ENCODE measurements at regions not wholly inside any gene's neighbourhood (a gene's known extent, or its start where the extent isn't known, plus 50 kb on each side); places are given as distances from the start of the nearest gene placed in this dataset.

- H3K4me1 ChIP-seq (ENCODE audit: insufficient read depth, low read length, severe bottlenecking), result no peaks in the 10 kb centered on the region
- TF ChIP-seq EZH2 (IDR thresholded peaks at IDR 0.05; ENCODE audit: borderline replicate concordance, low read length), result no peak
- TF ChIP-seq, protein P1, sequence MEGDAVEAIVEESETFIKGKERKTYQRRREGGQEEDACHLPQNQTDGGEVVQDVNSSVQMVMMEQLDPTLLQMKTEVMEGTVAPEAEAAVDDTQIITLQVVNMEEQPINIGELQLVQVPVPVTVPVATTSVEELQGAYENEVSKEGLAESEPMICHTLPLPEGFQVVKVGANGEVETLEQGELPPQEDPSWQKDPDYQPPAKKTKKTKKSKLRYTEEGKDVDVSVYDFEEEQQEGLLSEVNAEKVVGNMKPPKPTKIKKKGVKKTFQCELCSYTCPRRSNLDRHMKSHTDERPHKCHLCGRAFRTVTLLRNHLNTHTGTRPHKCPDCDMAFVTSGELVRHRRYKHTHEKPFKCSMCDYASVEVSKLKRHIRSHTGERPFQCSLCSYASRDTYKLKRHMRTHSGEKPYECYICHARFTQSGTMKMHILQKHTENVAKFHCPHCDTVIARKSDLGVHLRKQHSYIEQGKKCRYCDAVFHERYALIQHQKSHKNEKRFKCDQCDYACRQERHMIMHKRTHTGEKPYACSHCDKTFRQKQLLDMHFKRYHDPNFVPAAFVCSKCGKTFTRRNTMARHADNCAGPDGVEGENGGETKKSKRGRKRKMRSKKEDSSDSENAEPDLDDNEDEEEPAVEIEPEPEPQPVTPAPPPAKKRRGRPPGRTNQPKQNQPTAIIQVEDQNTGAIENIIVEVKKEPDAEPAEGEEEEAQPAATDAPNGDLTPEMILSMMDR (IDR thresholded peaks at IDR 0.05; ENCODE audit: low read length), result no peak
Observed at GRCh38 chr10:130969700-130970099, 341.8 kb downstream of the TCERG1L start.

DNA sequence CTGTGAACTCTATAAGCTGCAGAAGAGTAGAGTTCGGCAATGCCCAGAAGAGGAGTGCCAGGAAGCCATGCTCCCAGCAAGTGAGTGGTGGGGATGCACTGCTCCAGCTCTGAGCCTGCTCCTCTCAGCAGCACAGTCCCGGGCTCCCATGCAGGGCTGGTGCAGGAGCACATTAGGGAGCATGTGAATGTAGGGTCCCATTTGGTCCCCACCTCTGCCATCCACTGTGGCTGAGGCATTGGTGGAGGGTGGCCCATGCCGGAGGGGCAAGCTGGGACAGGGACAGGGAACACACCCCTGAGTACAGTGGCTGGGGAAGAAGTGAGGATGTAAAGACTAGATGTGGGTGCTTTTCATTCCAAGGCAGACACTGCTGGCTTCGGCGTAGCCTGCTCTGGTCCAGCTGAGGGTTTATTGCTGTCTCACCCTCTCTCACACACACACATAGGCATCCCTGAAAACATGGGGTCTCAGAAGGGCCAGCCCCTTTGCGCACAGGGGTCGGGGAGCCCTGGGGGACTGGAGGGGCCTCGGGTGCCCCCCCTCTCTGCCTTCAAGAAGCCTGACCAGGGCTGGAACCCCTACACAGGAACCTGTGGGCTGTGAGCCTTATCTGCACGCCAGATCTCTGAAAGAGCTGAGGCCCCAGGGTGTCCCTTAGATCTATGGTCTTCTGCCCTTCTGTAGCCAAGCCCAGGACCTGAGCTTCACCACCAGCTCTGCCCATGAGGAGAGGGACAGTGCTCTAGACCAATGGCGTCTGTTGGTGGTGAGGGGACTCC, 341.0 kb downstream of the TCERG1L start:
- H3K27ac ChIP-seq (ENCODE audit: low read depth, low read length, poor library complexity, severe bottlenecking), result no peak overlapping the region
- no peaks in the 10 kb centered on the region for H3K27me3 ChIP-seq (ENCODE audit: insufficient read depth, low read length)
- no peak for TF ChIP-seq EZH2 (IDR thresholded peaks at IDR 0.05; ENCODE audit: borderline replicate concordance, low read length)
- TF ChIP-seq, protein P1 (IDR thresholded peaks at IDR 0.05; ENCODE audit: low read length), result no peak
- no peaks in the 10 kb centered on the region for H3K9me2 ChIP-seq (ENCODE audit: low read depth, low read length)
- H3K4me1 ChIP-seq (ENCODE audit: insufficient read depth, low read length, severe bottlenecking), result no peaks in the 10 kb centered on the region
- no peak overlapping the region for H2AFZ ChIP-seq (ENCODE audit: low read length)
- no peaks in the 10 kb centered on the region for H3F3A ChIP-seq (ENCODE audit: insufficient read depth, low read length)
- H3K36me3 ChIP-seq (ENCODE audit: insufficient read depth, low read length), result no peaks in the 10 kb centered on the region
- no peaks in the 10 kb centered on the region for H3K9me3 ChIP-seq (ENCODE audit: low read length)
- no peaks in the 10 kb centered on the region for H4K20me1 ChIP-seq (ENCODE audit: insufficient read depth, low read length)
- H3K79me2 ChIP-seq (ENCODE audit: insufficient read depth, low read length), result no peaks in the 10 kb centered on the region
- no peak overlapping the region for H3K9ac ChIP-seq (ENCODE audit: low read length)
- no peak overlapping the region for H3K4me3 ChIP-seq (ENCODE audit: low read depth, low read length, poor library complexity, severe bottlenecking)
- H3K4me2 ChIP-seq (ENCODE audit: low read length), result no peak overlapping the region

More at GRCh38 chr10:130969700-130970099, 341.8 kb downstream of the TCERG1L start:
- no peaks in the 10 kb centered on the region for H4K20me1 ChIP-seq (ENCODE audit: insufficient read depth, low read length)
- no peaks in the 10 kb centered on the region for H3K79me2 ChIP-seq (ENCODE audit: insufficient read depth, low read length)
- no peak overlapping the region for H3K4me2 ChIP-seq (ENCODE audit: low read length)
- H3F3A ChIP-seq (ENCODE audit: insufficient read depth, low read length), result no peaks in the 10 kb centered on the region
- no peaks in the 10 kb centered on the region for H3K9me3 ChIP-seq (ENCODE audit: low read length)
- no peaks in the 10 kb centered on the region for H3K27me3 ChIP-seq (ENCODE audit: insufficient read depth, low read length)
- H2AFZ ChIP-seq (ENCODE audit: low read length), result no peak overlapping the region
- H3K36me3 ChIP-seq (ENCODE audit: insufficient read depth, low read length), result no peaks in the 10 kb centered on the region
- H3K4me3 ChIP-seq (ENCODE audit: low read depth, low read length, poor library complexity, severe bottlenecking), result no peak overlapping the region
- H3K9me2 ChIP-seq (ENCODE audit: low read depth, low read length), result no peaks in the 10 kb centered on the region
- H3K9ac ChIP-seq (ENCODE audit: low read length), result no peak overlapping the region
- H3K27ac ChIP-seq (ENCODE audit: low read depth, low read length, poor library complexity, severe bottlenecking), result no peak overlapping the region

DNA sequence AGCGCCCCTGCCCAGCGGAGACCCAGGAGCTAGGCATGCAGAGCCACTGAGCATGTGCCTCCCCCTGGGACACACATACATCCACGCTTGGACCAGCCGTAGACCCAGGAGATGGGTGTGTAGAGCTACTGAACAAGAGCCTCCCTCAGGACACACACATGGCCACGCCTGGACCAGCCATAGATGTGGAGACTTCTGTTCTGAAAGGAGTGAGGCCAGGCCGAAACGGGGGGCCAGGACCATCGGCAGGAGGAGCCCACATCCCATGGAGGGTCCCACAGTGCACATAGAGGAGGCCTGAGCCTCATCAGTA, 340.4 kb downstream of the TCERG1L start:
- H3K9me3 ChIP-seq (ENCODE audit: low read length), result no peaks in the 10 kb centered on the region
- no peak for TF ChIP-seq EZH2 (IDR thresholded peaks at IDR 0.05; ENCODE audit: borderline replicate concordance, low read length)
- TF ChIP-seq, protein P1 (IDR thresholded peaks at IDR 0.05; ENCODE audit: low read length), result no peak

More for the DNA sequence above, 340.4 kb downstream of the TCERG1L start:
- Histone ChIP-seq H3K27me3 (ENCODE audit: insufficient read depth, low read length) (no peaks in the 10 kb centered on the region), H3K4me3 (ENCODE audit: low read depth, low read length, poor library complexity, severe bottlenecking) (no peak overlapping the region), H3F3A (ENCODE audit: insufficient read depth, low read length) (no peaks in the 10 kb centered on the region), H3K79me2 (ENCODE audit: insufficient read depth, low read length) (no peaks in the 10 kb centered on the region), H4K20me1 (ENCODE audit: insufficient read depth, low read length) (no peaks in the 10 kb centered on the region), H3K9me2 (ENCODE audit: low read depth, low read length) (no peaks in the 10 kb centered on the region), H3K27ac (ENCODE audit: low read depth, low read length, poor library complexity, severe bottlenecking) (no peak overlapping the region), H3K4me1 (ENCODE audit: insufficient read depth, low read length, severe bottlenecking) (no peaks in the 10 kb centered on the region), H3K4me2 (ENCODE audit: low read length) (no peak overlapping the region), H2AFZ (ENCODE audit: low read length) (no peak overlapping the region), H3K9ac (ENCODE audit: low read length) (no peak overlapping the region), H3K36me3 (ENCODE audit: insufficient read depth, low read length) (no peaks in the 10 kb centered on the region)
